ENCODE measurements at regions not wholly inside any gene's neighbourhood (a gene's known extent, or its start where the extent isn't known, plus 50 kb on each side); places are given as distances from the start of the nearest gene placed in this dataset.
A peak's percentile ranks its signal among the peaks of the same experiment; 100 is the strongest.

- no peaks in the 10 kb centered on the region for H3K9me3 ChIP-seq
- Mint-ChIP-seq H3K27ac (no peak overlapping the region), H3K36me3 (no peaks in the 10 kb centered on the region), H3K27me3 (no peaks in the 10 kb centered on the region), H3K9me3 (no peaks in the 10 kb centered on the region), H3K4me1 (no peaks in the 10 kb centered on the region), H3K4me3 (no peak overlapping the region)
- ChIA-PET POLR2A (interaction anchor here in 1 of 2 donors (0.6 kb wide), 1 partner anchor 24 kb away, joined by 3 read pairs; no protein-coding TSS in a partner anchor), CTCF (no interaction called here)
- H3K36me3 ChIP-seq (ENCODE audit: control insufficient read depth in 2 of 2, extremely low read depth in 1 of 2, insufficient read depth in 1 of 2, low read length in 1 of 2) = no peaks in the 10 kb centered on the region
- ATAC-seq (replicated peaks in 1 of 4) = no peak
- H3K27me3 ChIP-seq (replicated peaks in 1 of 2; ENCODE audit: control insufficient read depth in 2 of 2, extremely low read depth in 1 of 2, insufficient read depth in 2 of 2, low read length in 1 of 2) = no peaks in the 10 kb centered on the region
- H3K4me1 ChIP-seq (ENCODE audit: control insufficient read depth in 1 of 2, extremely low read depth in 1 of 2, insufficient read depth in 2 of 2, low read length in 2 of 2) = no peaks in the 10 kb centered on the region
- no peak overlapping the region for H3K27ac ChIP-seq (ENCODE audit: low read length)
- DNase-seq = no peak
- WGBS (ENCODE audit: insufficient coverage) = no CpG with 5 or more reads among the region's 6 CpGs
- H3K4me3 ChIP-seq (ENCODE audit: control insufficient read depth in 1 of 2, extremely low read depth in 1 of 2, low read length in 1 of 2) = no peak overlapping the region
Observed at GRCh38 chr14:22333422-22334274, 255.4 kb downstream of the DAD1 start.

GRCh38 chr14:22332686-22333421 lies 256.2 kb downstream of the DAD1 start:
- Histone ChIP-seq H3K4me1 (ENCODE audit: control insufficient read depth in 1 of 2, extremely low read depth in 1 of 2, insufficient read depth in 2 of 2, low read length in 2 of 2) (no peaks in the 10 kb centered on the region), H3K27ac (ENCODE audit: low read length) (no peak overlapping the region), H3K36me3 (ENCODE audit: control insufficient read depth in 2 of 2, extremely low read depth in 1 of 2, insufficient read depth in 1 of 2, low read length in 1 of 2) (no peaks in the 10 kb centered on the region), H3K4me3 (ENCODE audit: control insufficient read depth in 1 of 2, extremely low read depth in 1 of 2, low read length in 1 of 2) (no peak overlapping the region), H3K9me3 (no peaks in the 10 kb centered on the region), H3K27me3 (replicated peaks in 1 of 2; ENCODE audit: control insufficient read depth in 2 of 2, extremely low read depth in 1 of 2, insufficient read depth in 2 of 2, low read length in 1 of 2) (no peaks in the 10 kb centered on the region)
- DNase-seq (no peak), ATAC-seq (replicated peaks in 1 of 4) (no peak)
- H3K27me3 Mint-ChIP-seq = no peaks in the 10 kb centered on the region
- no peaks in the 10 kb centered on the region for H3K36me3 Mint-ChIP-seq
- no peak overlapping the region for H3K4me3 Mint-ChIP-seq
- ChIA-PET POLR2A (no interaction called here), CTCF (no interaction called here)
- no peak overlapping the region for H3K27ac Mint-ChIP-seq
- no peaks in the 10 kb centered on the region for H3K9me3 Mint-ChIP-seq
- WGBS (ENCODE audit: insufficient coverage) = no CpG with 5 or more reads among the region's 2 CpGs
- H3K4me1 Mint-ChIP-seq = no peaks in the 10 kb centered on the region

GRCh38 chr14:22329371-22329770 lies 259.7 kb downstream of the DAD1 start:
- H3K4me1 ChIP-seq (ENCODE audit: control insufficient read depth in 1 of 2, extremely low read depth in 1 of 2, insufficient read depth in 2 of 2, low read length in 2 of 2) = no peaks in the 10 kb centered on the region
- no peak overlapping the region for H3K4me3 Mint-ChIP-seq
- no peaks in the 10 kb centered on the region for H3K9me3 ChIP-seq
- no peaks in the 10 kb centered on the region for H3K36me3 Mint-ChIP-seq
- H3K36me3 ChIP-seq (ENCODE audit: control insufficient read depth in 2 of 2, extremely low read depth in 1 of 2, insufficient read depth in 1 of 2, low read length in 1 of 2) = no peaks in the 10 kb centered on the region
- H3K27me3 ChIP-seq (replicated peaks in 1 of 2; ENCODE audit: control insufficient read depth in 2 of 2, extremely low read depth in 1 of 2, insufficient read depth in 2 of 2, low read length in 1 of 2) = no peaks in the 10 kb centered on the region
- ChIA-PET CTCF (no interaction called here), POLR2A (no interaction called here)
- H3K27ac Mint-ChIP-seq = no peak overlapping the region
- ATAC-seq (replicated peaks in 1 of 4) (no peak), DNase-seq (no peak)
- WGBS (ENCODE audit: insufficient coverage) = no CpG with 5 or more reads among the region's 3 CpGs
- H3K4me1 Mint-ChIP-seq = no peaks in the 10 kb centered on the region
- H3K9me3 Mint-ChIP-seq = no peaks in the 10 kb centered on the region
- no peaks in the 10 kb centered on the region for H3K27me3 Mint-ChIP-seq
- H3K27ac ChIP-seq (ENCODE audit: low read length) = no peak overlapping the region
- no peak overlapping the region for H3K4me3 ChIP-seq (ENCODE audit: control insufficient read depth in 1 of 2, extremely low read depth in 1 of 2, low read length in 1 of 2)

DNA sequence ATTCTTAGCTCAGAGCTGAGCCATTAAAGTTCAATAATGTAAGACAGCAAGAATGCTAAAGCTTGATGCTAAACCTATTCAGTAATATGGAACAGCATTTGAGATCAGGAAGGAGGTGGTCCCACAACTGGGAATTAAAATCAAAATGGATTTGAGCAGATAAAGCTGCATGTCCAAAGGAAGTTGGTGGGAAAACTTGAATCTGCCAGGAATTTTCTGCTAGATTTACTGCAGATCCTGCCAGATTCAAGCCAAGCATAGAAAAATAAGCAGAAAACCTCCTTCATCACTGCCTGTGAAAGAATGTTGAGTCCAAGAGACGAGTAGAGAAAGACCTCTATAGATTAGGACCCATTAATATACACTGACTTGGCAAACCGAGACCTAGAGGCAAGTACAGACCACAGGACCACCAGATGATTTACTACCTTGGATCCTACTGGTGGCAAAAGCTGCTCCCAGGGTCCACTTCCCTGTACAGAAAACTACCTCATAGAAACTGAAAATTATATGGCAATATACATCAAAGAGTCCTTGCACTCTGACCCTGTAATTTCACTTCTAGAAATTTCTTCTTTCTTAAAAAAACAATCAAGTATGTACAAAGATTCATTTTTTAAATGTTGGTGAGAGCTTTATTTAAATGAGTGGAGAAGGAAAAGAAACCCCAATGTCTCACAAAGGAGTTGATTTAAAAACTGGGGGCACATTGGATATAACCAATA lies 263.2 kb downstream of the DAD1 start:
- Histone ChIP-seq H3K27me3 (replicated peaks in 1 of 2; ENCODE audit: control insufficient read depth in 2 of 2, extremely low read depth in 1 of 2, insufficient read depth in 2 of 2, low read length in 1 of 2) (no peaks in the 10 kb centered on the region), H3K9me3 (no peaks in the 10 kb centered on the region), H3K36me3 (ENCODE audit: control insufficient read depth in 2 of 2, extremely low read depth in 1 of 2, insufficient read depth in 1 of 2, low read length in 1 of 2) (no peaks in the 10 kb centered on the region), H3K27ac (ENCODE audit: low read length) (no peak overlapping the region), H3K4me3 (ENCODE audit: control insufficient read depth in 1 of 2, extremely low read depth in 1 of 2, low read length in 1 of 2) (no peak overlapping the region), H3K4me1 (ENCODE audit: control insufficient read depth in 1 of 2, extremely low read depth in 1 of 2, insufficient read depth in 2 of 2, low read length in 2 of 2) (no peaks in the 10 kb centered on the region)
- POLR2A ChIA-PET = interaction anchor here in 1 of 2 donors (0.6 kb wide), 1 partner anchor 140 kb away, joined by 5 read pairs; no protein-coding TSS in a partner anchor
- DNase-seq (no peak), ATAC-seq (replicated peaks in 1 of 4) (no peak)
- Mint-ChIP-seq H3K4me3 (no peak overlapping the region), H3K9me3 (no peaks in the 10 kb centered on the region), H3K4me1 (no peaks in the 10 kb centered on the region), H3K27me3 (no peaks in the 10 kb centered on the region), H3K36me3 (no peaks in the 10 kb centered on the region), H3K27ac (no peak overlapping the region)
- whole genome bisulfite sequencing (ENCODE audit: insufficient coverage) = no CpG with 5 or more reads among the region's 2 CpGs
- CTCF ChIA-PET = no interaction called here

GRCh38 chr14:22320362-22320750 lies 268.7 kb downstream of the DAD1 start:
- Mint-ChIP-seq H3K4me3 (peak overlapping the region; percentile 67 to 68 (median 68)), H3K27me3 (no peaks in the 10 kb centered on the region), H3K36me3 (no peaks in the 10 kb centered on the region), H3K9me3 (no peaks in the 10 kb centered on the region), H3K27ac (peak overlapping the region; percentile 44 to 74), H3K4me1 (no peaks in the 10 kb centered on the region)
- no peaks in the 10 kb centered on the region for H3K4me1 ChIP-seq (ENCODE audit: control insufficient read depth in 1 of 2, extremely low read depth in 1 of 2, insufficient read depth in 2 of 2, low read length in 2 of 2)
- ChIA-PET POLR2A (no interaction called here), CTCF (interaction anchor here in 1 of 2 donors (0.7 to 0.9 kb wide), 2 partner anchors 53 to 250 kb away, joined by 3 read pairs; no protein-coding TSS in a partner anchor)
- H3K27ac ChIP-seq (ENCODE audit: low read length) = no peak overlapping the region
- H3K9me3 ChIP-seq = no peaks in the 10 kb centered on the region
- ATAC-seq (replicated peaks in 1 of 4) (no peak), DNase-seq (no peak)
- no CpG with 5 or more reads among the region's 4 CpGs for WGBS (ENCODE audit: insufficient coverage)
- peak overlapping the region in 1 of 2 donors; percentile 19 for H3K4me3 ChIP-seq (ENCODE audit: control insufficient read depth in 1 of 2, extremely low read depth in 1 of 2, low read length in 1 of 2)
- no peaks in the 10 kb centered on the region for H3K36me3 ChIP-seq (ENCODE audit: control insufficient read depth in 2 of 2, extremely low read depth in 1 of 2, insufficient read depth in 1 of 2, low read length in 1 of 2)
- no peaks in the 10 kb centered on the region for H3K27me3 ChIP-seq (replicated peaks in 1 of 2; ENCODE audit: control insufficient read depth in 2 of 2, extremely low read depth in 1 of 2, insufficient read depth in 2 of 2, low read length in 1 of 2)

Measured in T-cell (primary cell).